GM12801 (cell line): ENCODE measurements at regions not wholly inside any gene's neighbourhood (a gene's known extent, or its start where the extent isn't known, plus 50 kb on each side); places are given as distances from the start of the nearest gene placed in this dataset.

Experiments
- CTCF ChIP-seq: IDR thresholded peaks from one replicate; pipeline ENCODE4 v1.5.1; 2011; ENCODE audit warnings: control low read depth; ENCODE audit not compliant: insufficient read length; ENCODE audit errors: extremely low read depth

DNA sequence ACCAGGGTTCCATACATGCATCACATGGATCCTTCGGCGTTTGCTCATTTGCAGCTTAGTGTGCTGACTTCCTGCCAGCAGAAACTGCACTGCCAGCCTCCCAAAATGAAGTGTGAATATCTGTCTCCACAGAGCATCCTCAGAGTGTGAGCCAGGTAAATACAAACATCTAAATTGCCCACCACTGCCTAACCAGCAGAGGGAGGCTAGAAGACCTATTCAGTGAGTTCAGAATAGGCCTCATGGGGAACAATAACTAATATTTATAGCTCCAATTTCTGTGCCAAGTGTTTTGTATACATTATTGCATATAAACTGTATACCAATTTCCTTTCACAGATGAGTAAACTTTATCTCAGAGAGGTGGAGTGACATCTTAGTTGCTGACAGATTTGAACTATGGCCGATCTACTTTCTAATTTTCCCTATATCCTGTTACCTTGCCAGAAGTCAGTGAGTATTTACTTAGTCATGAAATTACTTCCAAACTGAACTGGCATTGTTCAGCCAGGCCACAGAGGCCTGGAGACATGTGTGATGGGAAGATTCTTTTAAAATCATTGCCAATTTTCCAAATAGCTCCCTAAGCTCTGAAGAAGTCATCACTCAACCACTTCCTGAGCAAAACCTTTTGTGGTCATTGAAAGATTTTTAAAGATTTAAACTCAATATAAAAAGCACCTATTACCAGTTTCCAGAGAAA is 926.5 kb upstream of the GHITM start:
- TF ChIP-seq CTCF = no peak

GRCh38 chr10:83214136-83214535 is 925.2 kb upstream of the GHITM start:
- TF ChIP-seq CTCF = no peak

DNA sequence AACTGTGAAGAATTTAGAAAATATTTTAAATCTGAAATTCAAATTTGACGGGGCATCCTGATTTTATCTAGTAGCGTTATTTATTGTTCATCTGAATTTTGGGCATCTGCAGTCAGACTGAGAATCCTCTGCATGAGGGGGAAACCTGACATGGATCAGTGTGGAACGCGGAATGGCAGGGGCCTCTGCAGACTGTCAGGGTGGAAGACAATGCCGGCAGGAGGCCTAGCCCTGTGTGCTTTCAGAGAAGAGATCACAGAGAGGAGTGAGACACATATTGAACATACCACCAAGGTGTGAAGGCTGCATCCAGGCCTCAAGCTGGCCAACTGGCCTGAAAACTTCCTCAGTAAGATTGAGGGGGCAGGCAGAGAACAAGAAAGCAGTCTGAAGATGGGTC is 921.1 kb upstream of the GHITM start:
- no peak for TF ChIP-seq CTCF

GRCh38 chr10:83222300-83222699 is 917.0 kb upstream of the GHITM start:
- no peak for TF ChIP-seq CTCF

GRCh38 chr10:83222832-83223742 is 916.2 kb upstream of the GHITM start:
- no peak for TF ChIP-seq CTCF

GRCh38 chr10:83225781-83226180 is 913.5 kb upstream of the GHITM start:
- TF ChIP-seq CTCF = no peak

DNA sequence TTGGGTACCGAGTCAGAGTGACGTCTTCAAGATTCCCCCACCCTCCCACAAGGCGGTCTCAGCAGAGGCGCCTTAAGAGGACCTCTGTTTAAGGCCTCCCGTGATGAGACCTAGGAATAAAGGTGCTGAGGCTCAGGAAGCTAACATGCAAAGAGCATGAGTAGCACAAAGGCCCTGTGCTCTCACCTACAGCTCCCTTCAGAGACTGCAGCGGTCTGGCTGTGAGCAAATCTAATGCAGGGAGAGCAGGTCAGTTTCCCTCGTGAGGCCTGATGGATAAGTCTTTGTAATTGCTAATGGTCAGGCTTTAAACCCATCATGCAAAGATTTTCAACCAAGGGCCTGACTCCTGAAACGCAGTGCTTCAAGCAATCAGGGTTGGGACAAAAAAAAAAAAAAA is 909.3 kb upstream of the GHITM start:
- TF ChIP-seq CTCF = no peak
